NCI-H2081 (cell line): ENCODE measurements at regions not wholly inside any gene's neighbourhood (a gene's known extent, or its start where the extent isn't known, plus 50 kb on each side); places are given as distances from the start of the nearest gene placed in this dataset.

Source experiments
- DNase-seq, 2 experiments: peaks; one replicate each; lab custom pipeline; 2025; lab: John Stamatoyannopoulos, UW

DNA sequence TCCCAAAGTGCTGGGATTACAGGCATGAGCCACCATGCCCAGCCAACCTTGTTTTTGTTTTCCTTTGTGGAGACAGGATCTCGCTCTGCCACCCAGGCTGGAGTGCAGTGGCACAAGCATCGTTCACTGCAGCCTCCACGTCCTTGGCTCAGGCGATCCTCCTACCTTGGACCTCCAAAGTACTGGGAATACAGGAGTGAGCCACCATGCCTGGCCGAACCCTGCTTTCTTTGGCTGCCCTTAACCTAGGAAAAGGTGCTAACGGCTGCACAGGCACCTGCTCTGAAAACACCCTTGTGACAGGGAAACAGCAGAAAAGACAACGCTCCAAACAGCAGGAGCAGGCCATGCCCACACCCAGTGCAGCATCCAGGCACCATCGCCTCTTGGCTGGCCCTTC lies 71.9 kb downstream of the OAT start:
- DNase-seq = no peak

DNA sequence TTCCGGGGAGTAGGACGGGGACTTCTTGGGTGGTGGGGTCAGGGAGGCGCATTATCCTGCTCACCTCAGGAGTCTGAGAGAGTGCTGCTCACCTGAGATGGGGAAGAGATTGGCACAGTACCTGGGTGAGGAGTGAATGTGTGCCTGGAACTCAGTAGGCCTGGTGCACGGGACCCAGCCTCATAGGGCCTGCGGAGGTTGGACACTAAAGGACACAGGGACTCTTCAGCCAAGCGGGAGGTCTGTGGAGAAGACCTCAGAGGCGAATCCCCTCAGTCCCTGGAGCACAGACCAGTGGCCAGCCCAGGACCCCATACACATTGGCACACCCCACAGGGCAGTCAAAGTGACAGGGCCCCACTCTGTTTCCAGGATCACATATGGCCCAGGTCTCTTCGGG lies 73.2 kb downstream of the OAT start:
- no peak for DNase-seq

DNA sequence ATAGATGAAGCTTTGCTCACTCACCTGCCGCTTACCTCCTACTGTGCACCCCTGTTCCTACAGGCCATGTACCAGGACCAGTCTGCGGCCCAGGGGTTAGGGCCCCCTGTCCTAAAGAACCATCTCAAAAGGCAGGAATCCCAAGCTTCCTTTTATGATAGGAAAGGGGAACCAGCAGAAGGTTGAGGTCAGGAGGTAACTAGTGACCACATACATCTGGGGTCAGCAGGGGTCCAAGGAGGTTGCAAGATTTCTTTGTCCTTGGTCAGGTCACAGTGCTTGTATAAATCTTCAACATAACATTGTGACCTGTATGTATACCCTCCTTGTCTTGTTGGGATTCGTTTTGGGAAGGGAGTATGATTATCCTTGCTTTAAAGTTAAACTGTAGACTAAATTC lies 73.8 kb downstream of the OAT start:
- DNase-seq = no peak

DNA sequence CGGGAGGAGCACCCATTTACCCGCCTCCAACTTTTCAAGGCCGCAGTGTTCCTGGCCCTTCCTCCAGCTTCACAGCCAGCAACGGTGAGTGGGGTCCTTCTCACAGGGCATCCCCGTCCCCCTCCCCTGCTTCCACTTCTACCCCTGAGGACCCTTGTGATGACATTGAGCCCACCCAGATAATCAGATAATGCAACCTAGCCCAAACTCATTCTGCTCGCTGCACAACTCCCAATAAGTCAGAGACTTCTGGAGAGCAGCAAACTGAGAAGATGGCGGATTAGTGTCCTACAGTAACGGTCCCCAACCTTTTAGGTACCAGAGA lies 74.5 kb downstream of the OAT start:
- no peak for DNase-seq

DNA sequence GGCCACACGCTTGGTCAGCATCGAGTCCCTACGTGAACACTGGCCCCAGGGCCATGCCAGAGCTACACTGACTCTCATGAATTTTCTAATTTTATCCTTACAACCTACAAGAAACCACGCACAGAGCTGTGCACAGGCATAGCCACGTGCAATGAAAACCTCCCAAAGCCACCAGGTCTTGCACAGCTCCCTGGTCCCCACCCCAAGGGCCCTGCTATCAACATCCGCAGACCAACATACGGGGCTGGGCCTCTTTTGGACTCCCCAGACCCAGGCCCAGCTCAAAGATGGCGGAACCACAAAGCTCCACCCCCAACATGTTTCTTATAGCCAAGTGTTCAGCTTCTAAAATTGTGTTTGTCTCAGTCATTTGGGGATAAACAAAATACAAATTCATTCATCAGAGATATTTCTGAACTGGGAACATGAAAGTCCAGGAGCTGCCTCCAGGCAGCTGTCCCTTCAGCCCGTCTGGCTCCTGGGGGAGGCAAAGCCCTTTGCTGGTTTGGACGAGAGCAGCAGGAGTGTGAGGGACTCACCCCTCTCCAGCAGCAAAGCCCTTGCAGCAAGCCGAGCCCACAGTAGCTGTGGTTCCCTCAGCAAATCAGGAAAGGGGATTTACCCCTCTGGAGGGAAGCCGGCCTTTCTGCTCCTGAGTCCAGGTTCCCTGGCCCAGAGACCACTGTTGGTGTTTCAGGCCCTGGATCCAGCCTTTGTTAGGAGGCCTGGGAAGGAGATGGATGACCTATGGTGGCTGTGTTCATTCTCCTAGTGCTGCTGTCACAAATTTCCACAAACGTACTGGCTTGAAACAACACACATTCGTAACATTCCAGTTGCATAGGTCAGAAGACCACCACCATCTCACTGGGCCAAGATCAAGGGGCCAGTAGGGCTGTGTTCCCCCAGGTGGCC lies 75.1 kb downstream of the OAT start:
- no peak for DNase-seq

DNA sequence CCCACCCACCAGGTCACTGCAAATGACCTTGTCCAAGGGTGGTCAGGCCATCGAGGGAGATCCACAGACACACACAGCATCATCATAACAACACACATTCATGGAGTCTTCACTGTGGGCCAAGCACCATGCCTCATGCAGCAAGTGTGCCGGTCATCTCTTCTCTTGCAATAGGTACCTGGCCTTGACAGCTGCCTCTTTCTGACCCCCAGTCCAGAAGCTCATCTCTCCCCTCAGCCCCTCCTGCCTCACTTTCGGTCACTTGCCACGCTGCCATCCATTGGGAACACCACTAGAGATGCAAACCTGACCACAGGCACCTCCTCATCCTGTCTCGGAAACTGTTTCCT lies 75.9 kb downstream of the OAT start:
- no peak for DNase-seq

DNA sequence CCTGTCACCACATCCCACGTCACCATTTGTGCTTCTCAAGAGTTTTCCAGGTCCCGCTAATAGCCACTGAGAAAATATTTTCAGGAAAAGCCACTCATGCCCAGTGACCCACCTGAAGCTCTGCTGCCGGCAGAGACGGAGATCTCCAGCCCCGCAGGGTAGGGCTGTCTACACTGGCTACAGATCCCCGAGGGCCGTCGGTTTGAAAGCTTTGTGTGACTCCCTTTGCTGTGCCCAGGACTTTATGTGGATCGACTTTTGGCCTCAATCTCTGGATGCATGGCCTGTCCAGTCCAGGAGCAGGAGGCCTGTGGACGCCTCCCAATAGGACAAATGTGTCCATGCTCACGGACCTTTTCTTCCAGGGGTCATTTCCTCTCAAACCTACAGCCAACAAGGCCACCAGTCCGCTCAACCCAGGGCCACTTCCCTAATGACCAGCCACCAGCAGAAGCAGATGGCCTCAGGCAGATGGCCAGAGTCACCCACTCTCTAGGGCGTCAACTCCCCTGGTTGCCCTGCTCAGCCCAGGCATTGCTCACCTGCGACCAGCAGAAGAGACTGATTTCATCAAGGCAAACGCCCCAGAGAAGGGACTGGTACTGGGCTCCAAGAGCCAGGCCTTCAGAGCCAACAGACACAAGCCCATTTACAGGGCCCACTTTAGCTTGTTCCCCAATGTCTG lies 76.4 kb downstream of the OAT start:
- DNase-seq = no peak

DNA sequence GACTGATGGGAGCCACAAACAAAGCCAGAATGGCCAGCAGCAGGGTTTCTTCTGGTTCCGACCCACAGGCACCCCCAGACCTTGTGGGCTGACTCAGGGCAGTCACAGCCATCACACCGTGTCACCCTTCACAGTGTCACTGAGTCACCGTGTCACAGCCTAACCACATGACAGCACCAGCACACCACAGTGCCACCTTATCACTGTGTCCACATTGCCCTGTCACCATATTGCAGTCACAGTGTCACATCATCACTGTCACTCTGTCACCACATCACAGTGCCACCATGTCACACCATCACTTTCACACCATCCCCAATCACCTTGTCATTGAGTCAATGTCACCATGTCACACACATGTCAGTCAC lies 77.0 kb downstream of the OAT start:
- no peak for DNase-seq

DNA sequence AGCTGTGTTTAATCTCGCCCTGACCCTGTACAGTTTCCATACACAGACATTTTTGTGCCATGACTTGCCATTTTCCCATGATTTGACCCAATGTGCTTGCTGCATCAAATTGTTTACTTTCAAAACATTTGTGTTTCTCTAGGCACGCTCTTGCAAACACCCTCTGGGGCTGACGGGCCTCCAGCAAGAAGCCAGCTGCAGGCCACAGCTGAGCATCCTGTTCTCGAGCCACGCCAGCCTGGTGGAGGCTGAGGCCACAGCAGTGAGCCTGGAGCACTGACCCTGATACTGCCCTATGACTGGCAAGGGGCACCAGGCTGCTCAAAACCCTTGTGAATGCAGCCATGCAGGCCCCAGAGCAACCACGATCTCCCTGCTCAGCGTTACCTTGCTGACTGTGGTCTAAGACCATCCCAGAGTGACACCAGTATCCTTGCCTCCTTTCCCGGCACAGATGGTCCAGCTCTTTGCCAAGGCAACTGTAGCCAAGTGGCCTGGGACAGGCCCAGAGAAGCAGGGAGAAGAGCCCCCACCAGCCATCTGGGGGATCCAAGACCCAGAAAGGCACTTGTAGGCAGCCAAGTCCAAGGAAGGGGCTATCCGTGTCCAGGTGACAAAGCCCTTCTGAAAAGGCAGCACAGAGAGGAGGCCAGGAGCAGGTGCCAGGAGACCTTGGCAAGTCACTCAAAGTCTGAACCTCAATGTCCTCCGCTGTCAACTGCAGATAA lies 78.5 kb downstream of the OAT start:
- no peak for DNase-seq

DNA sequence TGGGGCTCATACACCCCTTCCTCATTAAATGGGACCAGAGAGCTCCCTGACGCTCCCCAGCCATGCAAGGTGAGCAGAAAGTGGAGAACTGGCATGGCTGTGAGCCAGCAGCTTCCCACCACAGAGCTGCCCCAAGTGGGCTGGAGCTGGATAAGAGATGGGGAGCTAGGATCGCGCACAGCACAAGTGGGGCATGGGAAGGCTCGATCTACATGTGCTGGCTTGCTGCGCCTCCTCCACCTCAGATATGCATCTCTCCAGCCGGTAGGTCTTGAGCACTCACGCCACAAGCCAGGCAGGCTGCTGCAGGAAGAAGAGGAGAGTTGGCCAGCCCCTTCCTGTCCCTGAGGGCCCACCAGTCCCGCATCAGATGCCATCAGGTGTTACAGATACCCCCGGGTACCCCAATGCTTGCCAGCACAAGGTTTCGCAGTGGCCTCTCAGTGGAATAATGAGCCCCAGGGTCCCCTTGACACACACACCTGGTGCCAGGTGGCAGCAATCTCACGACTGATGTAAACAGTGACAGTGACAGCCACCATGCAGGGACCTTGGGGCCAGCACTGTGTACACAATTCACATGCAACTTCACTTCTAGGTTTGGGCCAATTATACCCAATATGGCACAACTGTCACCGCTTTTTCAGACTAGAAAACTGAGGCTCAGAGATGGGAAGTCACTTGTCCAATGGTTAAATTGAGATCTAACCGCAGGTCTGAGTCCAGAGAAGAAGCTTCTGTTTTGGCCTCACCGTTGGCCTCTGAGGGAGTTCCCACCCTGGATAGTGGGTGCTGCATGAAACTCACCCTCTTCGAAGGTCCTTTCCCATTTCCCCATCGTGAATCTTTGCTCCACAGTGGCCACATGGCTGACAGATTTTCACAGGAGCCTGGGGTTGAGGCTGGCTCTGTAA lies 79.3 kb downstream of the OAT start:
- no peak for DNase-seq

DNA sequence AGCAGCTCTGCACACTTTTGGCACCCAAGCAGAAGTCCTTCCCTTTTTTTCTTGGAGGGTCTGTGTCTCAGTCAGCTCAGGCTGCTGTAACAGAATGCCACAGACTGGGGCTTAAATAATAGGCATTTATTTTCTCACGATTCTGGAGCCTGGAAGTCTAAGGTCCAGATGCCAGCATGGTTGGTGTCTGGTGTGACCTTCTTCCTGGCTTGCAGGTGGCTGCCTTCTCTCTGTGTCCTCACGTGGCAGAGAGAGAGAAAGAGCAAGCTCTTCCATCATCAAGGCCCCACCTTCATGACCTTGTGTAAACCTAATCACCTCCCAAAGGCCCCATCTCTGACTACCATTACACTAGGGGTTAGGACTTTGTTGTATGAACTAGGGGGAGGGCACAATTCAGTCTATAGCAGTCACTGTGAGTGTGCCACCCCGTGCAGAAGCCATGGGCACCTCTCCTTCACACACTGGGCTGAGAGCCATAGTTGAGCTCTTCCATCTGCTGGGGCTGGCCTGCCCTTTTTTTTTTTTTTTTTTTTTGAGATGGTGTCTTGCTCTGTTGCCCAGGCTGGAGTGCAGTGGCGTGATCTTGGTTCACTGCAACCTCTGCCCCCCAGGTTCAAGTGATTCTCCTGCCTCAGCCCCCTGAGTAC lies 80.3 kb downstream of the OAT start:
- no peak for DNase-seq

DNA sequence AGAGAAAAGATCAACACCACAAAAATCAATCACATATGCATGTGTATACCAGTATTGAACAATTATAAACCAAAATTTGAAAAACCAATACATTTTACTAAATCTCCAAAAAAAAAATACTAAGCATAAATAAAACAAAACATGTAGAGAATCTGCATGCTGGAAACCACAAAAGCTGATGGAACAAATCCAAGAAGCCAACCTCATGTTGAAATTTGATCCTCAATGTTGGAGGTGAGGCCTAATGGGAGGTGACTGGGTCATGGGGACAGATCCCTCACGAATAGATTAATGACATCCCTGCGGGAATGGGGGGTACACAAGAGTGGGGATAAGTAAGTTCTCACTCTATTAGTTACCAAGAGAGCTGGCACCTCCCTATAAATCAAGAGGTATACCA lies 82.5 kb downstream of the OAT start:
- no peak for DNase-seq

DNA sequence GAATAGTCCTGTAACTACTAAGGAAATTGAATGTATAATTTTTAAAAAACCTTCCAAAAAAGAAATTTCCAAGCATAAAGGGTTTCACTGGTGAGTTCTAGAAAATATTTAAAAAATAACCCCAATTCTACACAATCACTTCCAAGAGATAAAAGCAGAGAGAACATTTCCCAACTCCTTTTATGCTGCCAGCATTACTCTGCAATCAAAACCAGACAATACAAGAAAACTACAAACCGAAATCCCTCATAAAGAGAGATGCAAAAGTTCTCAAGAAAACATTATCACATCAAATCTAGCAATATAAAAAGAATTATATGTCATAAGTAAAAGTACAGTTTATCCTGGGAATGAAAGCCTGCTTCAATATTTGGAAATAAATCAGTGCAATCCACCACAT lies 84.8 kb downstream of the OAT start:
- DNase-seq = no peak

DNA sequence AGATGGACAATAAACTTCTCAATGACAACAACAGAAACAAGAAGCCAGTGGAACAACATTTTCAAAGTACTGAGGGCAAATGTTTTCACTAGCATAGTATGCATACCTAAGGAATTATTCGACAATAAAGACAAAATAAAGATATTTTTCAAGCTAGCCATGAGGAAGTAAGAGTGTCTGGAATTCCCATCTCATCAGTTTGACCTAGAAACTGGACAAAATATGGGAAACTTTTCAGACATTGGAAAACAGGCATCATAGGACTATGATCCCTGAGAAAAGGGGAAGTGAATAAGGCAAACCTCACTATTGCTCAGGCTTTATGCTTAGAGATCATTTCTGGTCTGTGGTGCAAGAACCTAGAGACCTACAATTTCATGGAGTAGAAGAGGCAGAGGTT lies 86.3 kb downstream of the OAT start:
- no peak for DNase-seq

DNA sequence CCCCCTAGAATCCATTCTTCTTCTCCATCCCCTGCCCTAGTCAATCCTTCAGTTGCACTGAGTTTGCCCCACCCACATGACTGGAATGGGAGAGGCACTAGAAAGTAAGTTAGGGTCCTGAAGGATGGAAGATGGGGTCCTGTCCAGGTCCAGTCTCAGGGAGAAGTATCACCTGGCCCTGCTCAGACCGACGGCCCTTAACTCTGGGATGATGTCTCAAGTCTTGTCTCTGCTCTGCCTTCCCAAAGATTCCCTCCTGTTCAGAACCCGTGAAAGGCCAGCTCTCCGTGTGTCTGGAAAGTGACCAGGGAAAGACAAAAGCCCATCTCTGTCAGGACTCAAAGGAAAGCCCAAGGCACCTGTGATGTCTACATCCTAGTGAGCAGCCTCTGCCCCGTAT lies 88.8 kb downstream of the OAT start:
- DNase-seq = no peak

DNA sequence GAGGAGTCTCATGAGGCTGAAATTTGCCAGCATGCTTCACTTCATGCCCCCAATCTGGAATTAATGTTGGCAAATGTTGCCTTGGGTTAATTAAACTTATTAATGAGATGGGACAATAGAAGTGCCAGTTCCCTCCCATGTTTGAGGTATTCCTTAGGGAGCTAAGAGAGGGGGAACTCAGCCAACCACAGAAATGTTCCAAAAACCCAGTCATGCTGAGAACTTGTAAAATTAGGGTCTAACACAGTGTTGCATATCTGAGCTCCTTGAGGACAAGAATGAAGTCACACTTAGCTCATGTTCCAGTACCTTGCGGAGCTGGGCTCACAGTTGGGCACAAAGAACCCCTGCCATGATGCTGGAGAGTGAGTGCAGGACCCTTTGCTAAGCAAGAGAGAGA lies 89.4 kb downstream of the OAT start:
- no peak for DNase-seq

DNA sequence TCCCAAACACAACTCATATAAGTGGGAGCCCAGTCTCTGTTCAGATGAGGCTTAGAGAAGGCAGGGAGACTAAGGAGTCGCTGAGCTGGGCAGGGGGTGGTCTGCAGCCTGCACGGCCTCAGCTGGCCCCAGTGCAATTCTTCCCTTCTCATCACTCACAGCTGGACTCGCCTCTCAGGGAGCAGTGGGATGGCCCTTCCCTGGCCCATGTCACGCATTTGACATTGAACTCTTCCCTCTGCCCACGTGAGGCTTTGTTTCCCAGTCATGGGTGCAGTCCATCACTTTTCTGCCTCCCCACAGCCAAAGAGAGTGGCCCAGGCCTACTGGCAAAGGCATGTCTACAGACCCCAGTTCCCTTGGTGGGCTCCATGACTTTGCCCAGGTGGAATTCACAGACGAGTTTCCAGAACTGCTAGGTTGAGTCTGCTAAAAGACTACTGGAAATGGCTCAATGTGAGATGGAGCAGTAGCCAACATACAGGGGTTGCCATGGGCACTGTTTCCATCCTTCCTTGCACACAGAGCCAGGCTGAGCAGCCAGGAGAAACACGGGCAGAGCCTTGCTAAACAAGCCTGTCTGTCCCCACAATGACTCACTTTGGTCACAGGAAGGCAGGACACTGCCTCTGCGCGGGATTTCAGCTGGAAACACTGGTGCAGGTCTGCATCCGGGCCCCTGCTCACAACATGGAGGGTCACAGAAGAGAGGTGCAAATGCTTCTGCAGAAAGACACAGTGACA lies 90.1 kb downstream of the OAT start:
- no peak for DNase-seq

DNA sequence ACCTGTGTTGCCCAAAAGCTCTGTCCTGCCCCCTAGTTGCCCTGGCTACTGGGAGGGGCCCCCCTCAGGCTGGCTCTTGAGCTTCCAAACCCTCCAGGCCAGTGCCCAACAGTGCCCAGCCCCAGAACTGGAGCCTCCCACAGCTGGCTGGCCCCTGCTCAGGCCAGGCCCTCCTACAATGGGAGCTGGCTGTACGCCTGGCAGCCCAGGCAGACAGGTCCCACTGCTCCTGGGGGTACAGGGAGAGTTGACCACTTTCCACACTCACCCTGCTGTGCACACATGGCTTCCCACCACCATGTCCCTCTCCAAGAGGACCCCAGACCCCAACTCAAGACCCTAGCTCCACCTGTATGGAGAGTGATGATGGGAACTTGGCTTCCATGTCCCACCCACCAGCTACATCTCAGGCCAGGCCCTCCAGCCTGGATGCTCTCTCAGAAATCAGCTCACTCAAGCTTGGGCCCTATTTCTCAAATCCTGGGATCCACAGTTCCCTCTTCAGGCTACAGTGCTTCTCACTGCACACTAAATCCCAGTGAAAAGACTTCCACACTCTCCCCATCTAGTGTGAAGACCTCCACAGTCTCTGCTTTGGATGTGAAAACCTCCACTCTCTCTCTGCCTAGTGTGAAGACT lies 92.6 kb downstream of the OAT start:
- no peak for DNase-seq

DNA sequence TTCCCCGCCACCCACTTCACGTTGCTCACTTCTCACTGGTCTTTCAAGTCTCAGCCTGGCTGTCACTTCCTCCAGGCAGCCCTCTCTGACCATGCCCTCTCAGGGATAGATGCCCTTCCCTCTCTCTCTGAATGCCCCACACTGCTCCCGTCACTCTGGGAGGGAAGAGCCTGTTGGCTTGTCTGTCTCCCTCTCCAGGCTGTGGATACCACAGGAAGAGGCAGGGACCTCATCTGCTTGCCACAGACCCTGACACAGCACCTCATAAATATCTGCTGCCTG lies 93.1 kb downstream of the OAT start:
- DNase-seq = no peak

DNA sequence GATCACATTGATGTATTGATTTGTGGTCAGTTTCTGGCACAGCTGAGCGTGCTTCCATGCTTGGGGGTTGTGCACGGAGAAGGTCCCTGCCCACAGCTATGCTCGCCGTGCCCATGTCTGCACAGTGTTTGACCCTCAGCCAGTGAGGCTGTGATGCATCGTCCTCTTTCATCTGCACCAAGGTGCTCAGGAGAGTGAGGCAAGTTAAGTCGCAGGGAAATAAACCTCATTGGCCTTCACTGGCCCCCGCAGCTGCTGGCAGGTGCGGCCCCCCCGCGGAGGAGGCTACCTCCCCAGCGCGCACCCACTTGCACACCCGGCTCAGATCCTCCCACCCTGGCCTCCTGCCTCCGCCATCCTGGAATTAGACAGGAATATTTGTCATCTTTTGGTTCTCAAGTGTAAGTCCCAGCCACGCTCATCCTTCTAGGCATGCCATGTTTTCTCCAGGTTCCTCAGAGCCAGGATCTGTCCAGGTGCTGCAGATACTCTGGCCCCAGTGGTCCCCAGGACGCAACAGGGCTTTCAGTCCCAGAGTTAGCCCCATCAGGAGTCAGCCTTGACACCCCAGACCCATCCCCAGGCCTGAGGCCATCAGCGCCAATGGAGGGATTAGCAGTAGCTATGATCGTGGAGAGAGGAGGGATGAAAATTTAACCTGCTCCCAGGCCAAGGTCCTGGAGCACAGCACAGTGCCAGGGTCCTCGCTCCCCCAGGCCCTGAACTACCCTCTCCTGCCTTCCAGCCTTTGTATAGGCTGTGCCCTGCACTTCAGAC lies 93.7 kb downstream of the OAT start:
- no peak for DNase-seq
